Amniotic epithelial cell (primary cell): ENCODE measurements at regions not wholly inside any gene's neighbourhood (a gene's known extent, or its start where the extent isn't known, plus 50 kb on each side); places are given as distances from the start of the nearest gene placed in this dataset.

Source experiments
- DNase-seq: peaks from one replicate; pipeline ENCODE4 v3.0.0-alpha.2; 2010; ENCODE audit warnings: low read depth

- no peak for DNase-seq
Measured at GRCh38 chr2:142330458-142330857, 199.6 kb upstream of the LRP1B start.

GRCh38 chr2:142325870-142326269 is 195.1 kb upstream of the LRP1B start:
- DNase-seq: no peak

DNA sequence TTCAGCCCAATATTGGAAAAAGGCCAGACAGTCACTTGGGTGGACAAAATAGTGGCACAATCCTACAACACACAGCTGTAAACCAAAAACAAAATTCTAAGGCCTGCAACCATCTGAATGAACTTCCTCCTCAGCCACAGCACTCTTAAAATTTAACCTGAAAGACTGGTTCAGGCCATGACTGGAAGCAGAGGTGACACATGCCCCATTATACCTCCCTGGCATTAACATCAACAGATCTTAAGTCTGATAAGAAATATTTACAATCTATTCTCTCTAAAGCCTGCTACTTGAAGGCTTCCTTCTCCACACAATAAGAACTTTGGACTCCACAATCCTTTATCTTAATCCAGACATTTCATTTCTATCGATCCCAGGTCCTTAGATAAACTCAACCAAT is 192.4 kb upstream of the LRP1B start:
- no peak for DNase-seq

DNA sequence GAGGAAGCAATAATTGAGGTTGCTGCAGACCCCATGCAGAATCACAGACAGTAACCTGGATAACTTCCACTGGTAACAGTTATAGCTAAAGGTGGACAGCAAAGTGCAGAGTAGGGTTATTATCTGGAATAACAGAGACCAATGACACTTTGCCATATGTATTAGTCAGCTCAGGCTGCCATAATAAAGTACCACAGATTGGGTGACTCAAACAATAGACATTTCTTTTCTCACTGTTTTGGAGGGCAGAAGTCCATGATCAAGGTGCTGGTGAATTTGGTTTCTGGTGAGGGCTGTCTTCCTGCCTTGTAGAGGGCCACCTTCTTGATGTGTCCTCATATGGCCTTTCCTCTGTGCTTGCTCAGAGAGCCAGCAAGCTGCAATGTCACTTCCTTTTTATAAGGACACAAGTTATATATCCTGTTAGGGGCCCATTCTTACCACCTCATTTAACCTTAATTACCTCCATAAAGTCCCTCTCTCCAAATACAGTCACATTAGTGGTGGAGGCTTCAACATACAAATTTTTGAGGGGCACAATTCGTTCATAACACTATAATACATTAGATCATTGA is 191.0 kb upstream of the LRP1B start:
- DNase-seq: peak; percentile 9

DNA sequence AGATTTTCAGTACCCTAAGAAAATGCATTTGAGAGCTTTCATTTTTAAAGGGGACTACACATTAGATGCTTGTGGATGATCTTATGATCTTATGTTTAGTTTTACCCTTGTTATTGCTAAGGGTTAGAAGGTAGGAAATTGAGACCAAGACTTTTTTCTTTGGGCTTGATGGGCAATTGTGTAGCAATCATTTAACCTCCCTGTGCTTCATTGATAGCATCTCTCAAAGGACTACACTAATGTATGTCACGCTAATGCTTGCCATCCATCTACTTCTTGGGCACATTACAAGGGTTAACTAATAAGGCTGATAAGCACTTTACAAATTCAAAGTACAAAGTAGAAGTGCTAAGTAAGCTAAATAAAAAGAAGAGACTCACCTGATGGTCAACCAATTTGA is 189.3 kb upstream of the LRP1B start:
- DNase-seq: no peak

DNA sequence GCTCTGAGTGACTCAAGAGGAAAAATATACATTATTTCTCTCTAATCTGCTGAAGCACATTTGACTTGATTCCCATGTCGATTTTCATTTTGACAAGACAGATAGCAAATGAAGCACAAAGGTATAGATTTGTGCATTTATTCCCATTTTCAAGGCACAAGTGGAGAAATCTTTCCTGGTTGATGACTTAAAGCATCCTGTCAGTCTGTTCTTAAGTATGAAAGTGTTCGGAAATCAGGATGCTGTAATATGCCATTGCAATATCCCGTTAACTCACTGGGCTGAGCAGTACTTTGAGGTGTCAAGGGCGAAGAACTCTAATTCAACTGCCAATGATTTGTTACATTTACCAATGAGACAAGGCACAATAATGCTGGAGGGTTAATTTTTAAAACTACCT is 185.2 kb upstream of the LRP1B start:
- DNase-seq: no peak

GRCh38 chr2:142315346-142315745 is 184.5 kb upstream of the LRP1B start:
- peak; percentile 83 for DNase-seq

- DNase-seq: no peak
Measured at GRCh38 chr2:142314164-142314563, 183.3 kb upstream of the LRP1B start.

DNA sequence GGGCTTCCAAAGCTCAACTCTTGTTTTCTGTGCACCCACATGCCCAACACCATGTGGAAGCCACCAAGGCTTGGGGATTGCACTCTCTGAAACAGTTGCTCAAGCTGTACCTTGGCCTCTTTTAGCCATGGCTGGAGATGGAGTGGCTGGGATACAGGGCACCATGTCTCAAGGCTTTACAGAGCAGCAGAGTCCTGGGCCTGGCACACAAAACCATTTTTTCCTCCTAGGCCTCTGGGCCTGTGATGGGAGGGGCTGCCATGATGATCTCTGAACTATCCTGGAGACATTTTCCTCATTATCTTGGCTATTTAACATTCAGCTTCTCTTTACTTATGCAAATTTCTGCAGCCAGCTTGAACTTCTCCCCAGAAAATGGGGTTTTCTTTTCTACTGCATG is 179.7 kb upstream of the LRP1B start:
- no peak for DNase-seq

DNA sequence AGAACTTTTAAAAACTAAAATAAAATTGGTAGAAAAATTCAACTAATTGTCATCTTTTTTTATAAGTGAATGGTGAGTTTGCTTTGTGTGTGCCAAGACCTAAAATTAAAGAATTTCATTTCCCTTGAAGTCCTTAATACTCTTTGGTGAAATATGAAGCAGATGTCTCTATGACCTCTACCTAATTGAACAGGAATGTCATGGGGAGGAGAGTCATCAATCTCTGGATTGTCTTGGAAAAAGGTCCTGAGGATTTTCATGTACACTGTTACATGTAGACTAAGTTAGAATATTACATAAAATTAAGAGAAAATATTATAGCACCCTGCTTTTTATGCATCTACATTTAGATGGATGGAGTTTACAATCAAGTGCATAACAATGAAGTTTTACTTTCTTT is 177.9 kb upstream of the LRP1B start:
- DNase-seq: no peak

DNA sequence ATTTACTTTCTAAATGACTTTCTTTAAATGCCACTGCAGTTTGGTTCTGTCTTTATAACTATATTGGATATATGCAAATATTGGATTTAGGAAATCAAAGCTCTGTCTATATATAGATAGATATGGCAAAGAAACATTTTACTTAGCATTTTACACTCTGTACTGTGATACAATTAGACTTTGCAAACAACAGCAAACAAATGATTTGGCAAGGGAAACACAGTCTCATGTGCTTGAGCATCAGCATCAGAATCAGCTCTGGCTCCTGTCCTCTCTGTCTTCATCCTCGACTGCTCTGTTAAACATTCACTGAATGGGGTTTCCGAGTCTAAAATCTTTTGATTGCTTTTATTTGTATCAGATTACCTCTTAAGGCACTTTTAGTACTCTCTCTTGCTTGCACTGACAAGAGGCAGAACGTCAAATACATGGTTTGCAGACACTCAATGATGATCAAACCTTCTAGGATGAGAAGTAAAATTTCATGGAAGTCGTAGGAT is 176.8 kb upstream of the LRP1B start:
- no peak for DNase-seq

DNA sequence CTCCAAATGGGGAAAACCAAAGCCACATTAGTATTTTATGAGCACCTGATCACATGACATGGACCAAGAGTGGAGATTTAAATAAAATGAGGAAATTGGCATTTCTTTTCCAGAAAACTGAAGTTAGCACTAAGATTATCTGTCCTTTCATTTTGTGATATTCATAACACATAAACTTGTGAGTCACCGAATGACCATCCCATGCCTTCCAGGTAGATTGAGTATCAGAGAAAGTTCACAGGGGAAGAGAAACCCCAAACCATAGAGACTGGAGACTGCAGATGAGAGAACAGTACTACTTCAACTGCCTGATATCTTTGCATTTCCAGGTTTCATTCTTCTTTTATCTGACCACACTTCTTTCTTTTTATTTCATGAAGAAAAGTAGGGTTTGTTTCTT is 176.3 kb upstream of the LRP1B start:
- no peak for DNase-seq

DNA sequence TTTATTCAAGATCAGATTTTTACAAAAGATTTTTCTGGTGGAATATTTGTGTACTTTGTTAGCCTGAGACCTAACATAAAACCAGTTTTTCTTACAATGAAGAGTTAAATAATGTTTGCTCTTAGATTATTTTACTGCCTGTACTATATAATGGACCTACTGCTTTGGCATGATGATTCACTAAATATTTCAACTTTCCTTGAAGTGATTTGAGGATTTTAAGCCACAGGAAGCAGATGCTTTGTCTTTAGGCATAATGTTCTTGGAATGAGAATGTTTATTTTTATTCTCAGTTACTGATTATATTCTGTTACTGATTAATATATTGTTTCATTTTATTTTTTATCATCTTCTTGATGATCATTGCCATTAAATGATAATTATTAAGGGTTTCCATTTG is 175.3 kb upstream of the LRP1B start:
- DNase-seq: peak; percentile 38

DNA sequence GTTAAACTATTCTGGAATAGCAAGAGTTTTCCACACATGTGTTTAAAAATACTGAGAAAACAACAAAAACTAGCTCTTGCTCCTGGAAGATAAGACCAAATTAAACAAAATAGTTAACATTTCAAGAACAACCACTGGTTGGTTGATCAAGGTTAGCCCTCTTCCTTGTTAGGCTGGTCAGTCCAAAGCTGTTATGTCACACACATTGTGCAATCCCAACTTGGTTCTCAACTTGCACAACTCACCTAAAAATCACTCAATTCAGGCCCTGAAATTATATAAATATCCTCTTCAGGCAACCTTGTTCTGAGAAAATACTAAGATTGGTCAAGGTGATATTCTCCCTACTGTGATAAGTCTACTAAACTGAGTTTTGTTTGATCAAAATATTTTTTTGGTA is 169.7 kb upstream of the LRP1B start:
- peak; percentile 61 for DNase-seq

DNA sequence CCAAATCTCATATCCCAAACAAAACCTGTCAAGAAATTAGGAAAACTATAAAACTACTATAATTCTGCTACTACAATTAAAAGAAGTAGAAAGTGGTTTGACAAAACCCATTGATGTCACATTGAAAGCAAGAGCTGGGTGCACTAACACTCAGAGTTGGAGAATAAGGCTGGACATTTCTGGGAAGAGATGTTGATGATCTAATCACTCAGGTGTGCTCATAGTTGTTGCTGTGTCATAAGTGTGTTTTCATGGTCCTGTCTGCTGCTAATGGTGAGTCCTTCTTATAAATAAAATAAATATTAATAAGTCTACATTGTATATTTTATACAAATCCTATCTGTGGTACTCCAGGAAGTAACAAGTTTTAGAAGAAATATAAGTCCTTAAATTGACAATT is 168.2 kb upstream of the LRP1B start:
- DNase-seq: no peak

DNA sequence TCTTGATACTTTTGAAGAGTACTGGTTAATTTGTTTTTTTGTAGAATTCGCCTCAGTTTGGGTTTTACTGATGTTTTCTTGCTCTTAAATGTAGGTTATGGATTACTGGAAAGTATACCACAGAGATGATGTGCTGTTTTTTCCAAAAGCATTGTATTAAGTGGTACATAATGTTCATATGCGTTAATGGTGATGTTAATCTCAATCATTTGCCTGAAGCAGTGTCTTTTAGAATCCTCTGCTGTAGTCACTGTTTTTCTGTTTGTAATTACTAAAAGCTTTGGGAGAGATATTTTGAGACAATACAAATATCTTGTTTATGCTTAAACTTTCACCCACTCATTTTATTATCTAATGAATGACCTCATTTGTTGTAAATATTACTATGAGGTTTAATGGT is 163.4 kb upstream of the LRP1B start:
- DNase-seq: no peak

GRCh38 chr2:142291969-142292368 is 161.2 kb upstream of the LRP1B start:
- DNase-seq: peak; percentile 68

DNA sequence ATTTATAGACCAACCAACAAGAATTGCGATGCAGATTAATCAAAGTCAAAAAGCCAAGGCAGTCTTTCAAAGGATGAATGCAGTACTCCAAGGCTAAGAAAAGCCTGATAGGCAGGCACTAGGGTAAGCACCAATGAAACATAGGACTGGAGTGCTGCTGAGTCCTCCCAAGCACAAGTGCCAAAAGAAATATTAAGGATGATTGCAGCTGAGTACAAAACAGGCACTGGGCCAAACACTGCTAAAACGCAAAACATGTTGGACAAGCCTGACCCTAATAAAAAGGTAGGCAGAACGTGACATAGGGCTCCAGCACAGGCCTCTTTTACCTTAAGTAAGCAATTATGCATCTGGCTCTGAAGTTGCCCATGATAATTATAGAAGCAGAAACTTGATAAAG is 160.1 kb upstream of the LRP1B start:
- no peak for DNase-seq

DNA sequence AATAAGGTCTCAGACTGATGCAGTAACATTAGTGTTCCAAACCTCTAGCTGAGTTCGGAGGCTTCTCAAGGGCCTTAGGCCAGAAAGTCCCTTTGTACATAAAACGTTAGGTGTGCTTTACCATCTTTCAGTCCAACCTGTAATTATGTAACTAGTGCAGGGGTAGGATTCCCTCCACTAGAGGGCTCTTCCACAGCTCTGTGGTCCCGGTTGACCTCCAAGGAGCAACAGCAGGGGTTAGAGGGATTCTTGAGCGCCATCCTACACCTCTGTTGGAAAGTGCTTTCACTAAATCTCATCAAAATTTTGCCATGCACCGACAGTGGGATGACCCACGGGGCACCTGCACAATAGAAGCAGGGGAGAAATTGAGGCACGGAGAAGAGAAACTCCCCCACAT is 155.8 kb upstream of the LRP1B start:
- DNase-seq: no peak

- DNase-seq: no peak
Measured at GRCh38 chr2:142285480-142285879, 154.7 kb upstream of the LRP1B start.

- DNase-seq: peak; percentile 13
Measured at GRCh38 chr2:142284336-142284735, 153.5 kb upstream of the LRP1B start.

- DNase-seq: no peak
Measured at GRCh38 chr2:142280831-142281230, 150.0 kb upstream of the LRP1B start.

- DNase-seq: no peak
Measured at GRCh38 chr2:142270990-142271389, 140.2 kb upstream of the LRP1B start.

DNA sequence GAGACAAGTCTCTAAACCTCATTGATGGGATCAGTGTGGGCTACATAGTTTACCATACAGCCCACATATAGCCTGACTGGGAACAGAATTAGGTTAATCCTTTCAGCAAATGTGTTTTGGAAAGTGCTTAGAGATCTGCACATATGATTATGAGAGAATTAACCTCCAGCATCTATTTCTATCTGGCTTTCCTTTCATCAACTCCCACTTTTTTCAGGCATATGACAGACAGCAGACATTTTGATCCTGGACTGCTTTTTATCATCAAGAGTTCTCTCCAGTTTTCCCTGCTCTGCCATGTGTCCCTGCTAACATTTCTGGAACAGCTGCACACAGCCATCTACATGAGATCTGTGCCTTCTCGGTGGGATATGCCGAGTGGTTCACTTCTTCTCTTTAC is 139.5 kb upstream of the LRP1B start:
- DNase-seq: no peak

- DNase-seq: no peak
Measured at GRCh38 chr2:142259356-142259755, 128.5 kb upstream of the LRP1B start.
